Parathyroid adenoma (tissue), 2 donors: ENCODE measurements at regions not wholly inside any gene's neighbourhood (a gene's known extent, or its start where the extent isn't known, plus 50 kb on each side); places are given as distances from the start of the nearest gene placed in this dataset.

Source experiments
- H2AFZ ChIP-seq: fragments of 300-600 bp; sonication (generic); one replicate; pipeline ENCODE4 v1.7.0; 2017; ENCODE audit warnings: antibody characterized with exemption, mild to moderate bottlenecking
- H3K27ac ChIP-seq: fragments of 300-600 bp; sonication (generic); one replicate; pipeline ENCODE4 v1.7.0; 2017
- H3K27me3 ChIP-seq: fragments of 300-600 bp; sonication (generic); one replicate; pipeline ENCODE4 v1.7.0; 2017; ENCODE audit warnings: low read length; ENCODE audit not compliant: control insufficient read depth, insufficient read depth
- H3K36me3 ChIP-seq: fragments of 300-600 bp; sonication (generic); one replicate; pipeline ENCODE4 v1.7.0; 2017; ENCODE audit warnings: low read length; ENCODE audit not compliant: control insufficient read depth, insufficient read depth
- H3K4me1 ChIP-seq: fragments of 300-600 bp; sonication (generic); one replicate; pipeline ENCODE4 v1.7.0; 2017; ENCODE audit warnings: control low read depth
- H3K4me2 ChIP-seq: fragments of 300-600 bp; sonication (generic); one replicate; pipeline ENCODE4 v1.7.0; 2017; ENCODE audit warnings: low read length
- H3K4me3 ChIP-seq: fragments of 300-600 bp; sonication (generic); one replicate; pipeline ENCODE4 v1.7.0; 2017; ENCODE audit warnings: low read depth, low read length
- H3K79me2 ChIP-seq: fragments of 300-600 bp; sonication (generic); one replicate; pipeline ENCODE4 v1.7.0; 2017; ENCODE audit warnings: control low read depth
- H3K9ac ChIP-seq: fragments of 300-600 bp; sonication (generic); one replicate; pipeline ENCODE4 v1.7.0; 2017; ENCODE audit warnings: mild to moderate bottlenecking
- H3K9me3 ChIP-seq: fragments of 300-600 bp; sonication (generic); one replicate; pipeline ENCODE4 v1.7.0; 2017; ENCODE audit warnings: low read length; ENCODE audit not compliant: control insufficient read depth
- CTCF ChIP-seq: fragments of 300-600 bp; sonication (generic); IDR thresholded peaks from one replicate; pipeline ENCODE4 v1.7.0; 2017; ENCODE audit warnings: antibody characterized with exemption, mild to moderate bottlenecking
- donor health status: primary hyperparathyroidism.

DNA sequence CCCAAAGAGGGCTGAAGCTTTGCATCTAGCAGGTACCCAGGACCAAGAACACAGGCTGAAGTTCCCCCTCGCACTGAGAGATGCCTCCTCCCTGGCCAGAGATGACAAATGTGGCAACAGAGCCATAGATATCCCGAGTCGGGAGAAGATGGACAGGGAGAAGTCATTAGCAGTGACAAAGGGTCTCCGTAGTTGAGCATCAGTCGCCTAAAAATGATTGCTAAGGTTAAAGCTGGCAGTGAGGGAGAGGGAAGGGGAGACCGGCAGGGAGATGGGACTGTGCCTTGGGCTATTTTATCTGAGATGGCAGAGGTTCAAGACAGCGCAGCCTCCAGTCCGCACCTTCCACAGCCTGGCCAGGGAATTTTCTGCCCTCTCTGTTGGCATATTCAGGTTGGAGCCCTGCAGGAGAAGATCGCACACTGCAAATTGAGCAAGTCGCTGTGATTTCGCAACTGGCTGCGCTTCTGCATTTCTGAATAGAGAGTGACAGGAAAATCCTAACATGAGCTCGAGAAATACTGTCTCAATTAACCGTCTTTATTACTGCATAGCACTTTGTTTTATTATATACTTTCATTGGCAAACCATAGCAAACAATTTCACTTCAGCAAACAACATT is 238.9 kb upstream of the GPR26 start:
- H3K79me2 ChIP-seq: no peaks in the 10 kb centered on the region
- no peak for TF ChIP-seq CTCF
- H3K36me3 ChIP-seq: no peaks in the 10 kb centered on the region
- H3K9me3 ChIP-seq: no peaks in the 10 kb centered on the region
- H3K27ac ChIP-seq: no peak overlapping the region
- no peak overlapping the region for H3K4me3 ChIP-seq
- H2AFZ ChIP-seq: no peak overlapping the region
- H3K4me2 ChIP-seq: no peak overlapping the region
- no peak overlapping the region for H3K9ac ChIP-seq
- H3K4me1 ChIP-seq: no peaks in the 10 kb centered on the region
- no peaks in the 10 kb centered on the region for H3K27me3 ChIP-seq

DNA sequence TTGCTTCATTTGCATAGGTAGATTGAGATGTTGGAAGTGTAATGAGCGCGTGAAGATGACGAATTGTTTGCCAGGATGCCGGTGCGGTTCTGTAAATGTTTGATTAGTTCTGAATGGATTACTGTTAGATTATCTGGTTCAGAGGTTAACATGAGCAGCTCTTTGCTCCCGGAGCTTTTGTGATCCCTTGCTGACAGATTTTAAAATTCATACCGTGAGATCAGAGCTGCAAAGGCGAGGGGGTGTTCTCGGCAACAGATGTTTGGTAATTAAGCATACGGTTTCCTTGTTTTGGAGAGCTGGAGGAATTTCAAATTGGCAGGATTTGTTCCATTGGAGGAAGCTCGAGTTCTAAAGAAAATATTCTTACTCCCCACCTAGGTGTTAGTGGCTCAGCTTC is 237.8 kb upstream of the GPR26 start:
- no peak overlapping the region for H2AFZ ChIP-seq
- H3K4me3 ChIP-seq: no peak overlapping the region
- no peaks in the 10 kb centered on the region for H3K9me3 ChIP-seq
- no peaks in the 10 kb centered on the region for H3K27me3 ChIP-seq
- H3K36me3 ChIP-seq: no peaks in the 10 kb centered on the region
- no peak overlapping the region for H3K9ac ChIP-seq
- no peak overlapping the region for H3K4me2 ChIP-seq
- TF ChIP-seq CTCF: no peak
- H3K4me1 ChIP-seq: no peaks in the 10 kb centered on the region
- no peak overlapping the region for H3K27ac ChIP-seq
- H3K79me2 ChIP-seq: no peaks in the 10 kb centered on the region

GRCh38 chr10:123429706-123430221 is 236.4 kb upstream of the GPR26 start:
- no peaks in the 10 kb centered on the region for H3K9me3 ChIP-seq
- H3K27ac ChIP-seq: no peak overlapping the region
- no peaks in the 10 kb centered on the region for H3K4me1 ChIP-seq
- H3K27me3 ChIP-seq: no peaks in the 10 kb centered on the region
- H3K36me3 ChIP-seq: no peaks in the 10 kb centered on the region
- no peak overlapping the region for H2AFZ ChIP-seq
- H3K4me2 ChIP-seq: no peak overlapping the region
- TF ChIP-seq CTCF: no peak
- no peak overlapping the region for H3K4me3 ChIP-seq
- no peaks in the 10 kb centered on the region for H3K79me2 ChIP-seq
- H3K9ac ChIP-seq: no peak overlapping the region

GRCh38 chr10:123433539-123433938 is 232.6 kb upstream of the GPR26 start:
- Histone ChIP-seq H3K79me2 (no peaks in the 10 kb centered on the region), H3K9ac (no peak overlapping the region), H3K4me2 (no peak overlapping the region), H3K4me3 (no peak overlapping the region), H3K27me3 (no peaks in the 10 kb centered on the region), H2AFZ (no peak overlapping the region), H3K36me3 (no peaks in the 10 kb centered on the region), H3K9me3 (no peaks in the 10 kb centered on the region), H3K27ac (no peak overlapping the region), H3K4me1 (no peaks in the 10 kb centered on the region)
- no peak for TF ChIP-seq CTCF

GRCh38 chr10:123434435-123435039 is 231.6 kb upstream of the GPR26 start:
- Histone ChIP-seq H2AFZ (no peak overlapping the region), H3K4me1 (no peaks in the 10 kb centered on the region), H3K9me3 (no peaks in the 10 kb centered on the region), H3K27me3 (no peaks in the 10 kb centered on the region), H3K36me3 (no peaks in the 10 kb centered on the region), H3K4me2 (no peak overlapping the region), H3K9ac (no peak overlapping the region), H3K27ac (no peak overlapping the region), H3K4me3 (no peak overlapping the region), H3K79me2 (no peaks in the 10 kb centered on the region)
- no peak for TF ChIP-seq CTCF
